CD4-positive, alpha-beta memory T cell (primary cell): ENCODE measurements at regions not wholly inside any gene's neighbourhood (a gene's known extent, or its start where the extent isn't known, plus 50 kb on each side); places are given as distances from the start of the nearest gene placed in this dataset.

Source experiments
- CTCF ChIA-PET: fragments of 350-600 bp; sonication (Branson Sonifier 250); formaldehyde crosslinking; loops from one replicate; lab custom pipeline; 2021; ENCODE audit warnings: inconsistent platforms; ENCODE audit not compliant: partially characterized antibody; lab: Charles Lee
- POLR2A ChIA-PET: fragments of 350-600 bp; sonication (Branson Sonifier 250); formaldehyde crosslinking; loops from one replicate; lab custom pipeline; 2021; ENCODE audit not compliant: partially characterized antibody; lab: Charles Lee
- DNase-seq, 5 donors: peaks; one replicate each; pipeline versions ENCODE4 v3.0.0 to v3.0.0-alpha.2; 2020 to 2022; ENCODE audit warnings: mixed read lengths in 1 of 5
- H3K27ac ChIP-seq: one replicate; pipeline ENCODE4 v1.7.0; 2013; ENCODE audit warnings: low read depth, low read length
- H3K27me3 ChIP-seq: 2 replicates; pipeline ENCODE4 v1.7.0; 2013; ENCODE audit warnings: mild to moderate bottlenecking, low read length, moderate library complexity; ENCODE audit not compliant: insufficient read depth
- H3K36me3 ChIP-seq: 2 replicates; pipeline ENCODE4 v1.7.0; 2013; ENCODE audit warnings: mild to moderate bottlenecking, low read length, moderate library complexity; ENCODE audit not compliant: insufficient read depth
- H3K4me1 ChIP-seq: 2 replicates; pipeline ENCODE4 v1.7.0; 2013; ENCODE audit warnings: mild to moderate bottlenecking, low read length, moderate library complexity; ENCODE audit not compliant: insufficient read depth
- H3K4me3 ChIP-seq, 2 donors: one replicate each; pipeline ENCODE4 v1.7.0; 2013; ENCODE audit warnings: low read length in 2 of 2, mild to moderate bottlenecking in 1 of 2
- H3K9me3 ChIP-seq, 2 donors: one replicate each; pipeline ENCODE4 v1.7.0; 2013; ENCODE audit warnings: low read length in 2 of 2, control low read depth in 1 of 2; ENCODE audit not compliant: control insufficient read depth in 1 of 2
- H3K27ac Mint-ChIP-seq, 7 donors: one replicate each; pipeline ENCODE4 v1.8.0; 2020 to 2021; ENCODE audit warnings: mixed read lengths in 7 of 7, mild to moderate bottlenecking in 6 of 7, inconsistent platforms in 3 of 7, moderate library complexity in 3 of 7
- H3K27me3 Mint-ChIP-seq, 2 donors: one replicate each; pipeline ENCODE4 v1.8.0; 2020 to 2021; ENCODE audit warnings: mixed read lengths in 2 of 2
- H3K36me3 Mint-ChIP-seq, 2 donors: one replicate each; pipeline ENCODE4 v1.8.0; 2020 to 2021; ENCODE audit warnings: mixed read lengths in 2 of 2, inconsistent platforms in 1 of 2, mild to moderate bottlenecking in 1 of 2
- H3K4me1 Mint-ChIP-seq, 4 donors: one replicate each; pipeline ENCODE4 v1.8.0; 2020 to 2021; ENCODE audit warnings: mixed read lengths in 4 of 4, mild to moderate bottlenecking in 1 of 4
- H3K4me3 Mint-ChIP-seq, 8 donors: one replicate each; pipeline ENCODE4 v1.8.0; 2020 to 2021; ENCODE audit warnings: mixed read lengths in 8 of 8, mild to moderate bottlenecking in 7 of 8, moderate library complexity in 6 of 8, inconsistent platforms in 3 of 8
- H3K9me3 Mint-ChIP-seq, 8 donors: one replicate each; pipeline ENCODE4 v1.8.0; 2020 to 2021; ENCODE audit warnings: mixed read lengths in 8 of 8, mild to moderate bottlenecking in 5 of 8, inconsistent platforms in 3 of 8, moderate library complexity in 1 of 8
- intact Hi-C: fragments of 100-400 bp; cut with micrococcal nuclease; formaldehyde crosslinking; loops from one replicate; pipeline ENCODE4 v1.15.1; 2023

DNA sequence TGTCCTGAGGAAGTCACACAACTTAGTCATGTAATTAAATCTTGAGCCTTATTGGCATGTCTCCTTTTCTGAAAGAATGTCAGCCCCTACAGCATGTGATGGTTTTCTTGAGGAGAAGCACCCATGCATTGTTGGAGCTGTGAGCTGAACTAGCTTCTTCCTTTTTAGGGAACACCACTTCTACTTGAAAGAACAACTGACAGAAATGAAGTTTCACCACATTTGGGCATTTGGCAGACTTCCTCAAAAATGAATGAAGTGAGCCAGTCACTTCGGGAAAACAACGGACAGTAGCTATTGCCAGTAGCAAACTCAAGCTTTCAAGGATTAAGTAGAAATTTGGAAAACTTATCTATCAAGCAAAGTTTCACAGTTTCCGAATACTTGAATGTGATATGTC lies 1351.3 kb downstream of the EFNB2 start:
- H3K9me3 Mint-ChIP-seq = no peaks in the 10 kb centered on the region
- H3K4me1 Mint-ChIP-seq = no peaks in the 10 kb centered on the region
- H3K4me3 Mint-ChIP-seq = no peak overlapping the region
- POLR2A ChIA-PET = no interaction called here
- H3K4me1 ChIP-seq = no peaks in the 10 kb centered on the region
- no peak overlapping the region for H3K4me3 ChIP-seq
- H3K36me3 ChIP-seq = no peaks in the 10 kb centered on the region
- intact Hi-C loops = no loop called here
- H3K9me3 ChIP-seq = no peaks in the 10 kb centered on the region
- CTCF ChIA-PET = no interaction called here
- H3K27ac Mint-ChIP-seq = no peak overlapping the region
- no peaks in the 10 kb centered on the region for H3K27me3 ChIP-seq
- peaks cover 0 to 3% of the 10 kb centered on the region in 2 donors for H3K27me3 Mint-ChIP-seq
- no peaks in the 10 kb centered on the region for H3K36me3 Mint-ChIP-seq
- DNase-seq = no peak
- H3K27ac ChIP-seq = no peak overlapping the region

DNA sequence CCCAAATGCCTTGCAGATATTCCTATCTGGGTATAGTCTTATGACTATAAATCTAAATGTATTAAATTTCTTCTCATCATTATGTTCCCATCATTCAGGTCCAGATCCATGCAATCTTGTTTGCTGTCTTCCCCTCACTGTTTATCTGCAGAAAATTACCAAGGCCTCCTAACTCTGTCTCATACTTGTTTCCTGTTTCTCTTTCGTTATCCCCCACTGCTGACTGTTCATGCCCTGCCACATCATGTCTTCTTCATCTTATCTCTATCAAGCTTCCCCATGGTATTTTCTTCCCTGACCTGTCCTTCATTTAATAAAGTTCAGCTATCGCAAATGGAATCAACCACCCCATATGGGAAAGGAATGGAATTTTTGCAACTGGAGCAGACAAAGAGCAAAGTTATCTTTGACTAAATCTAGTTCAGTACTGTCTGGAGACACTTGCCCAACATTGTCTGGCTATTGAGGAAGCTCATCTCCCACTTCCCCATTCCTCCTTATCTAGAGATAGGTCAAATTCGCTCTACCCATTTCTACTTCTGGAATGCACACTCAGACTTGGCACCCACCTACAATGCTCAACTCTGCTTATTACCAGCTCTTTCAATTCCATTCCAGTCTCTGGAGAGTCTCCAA lies 1358.1 kb downstream of the EFNB2 start:
- CTCF ChIA-PET = no interaction called here
- intact Hi-C loops = no loop called here
- POLR2A ChIA-PET = no interaction called here
- Mint-ChIP-seq H3K4me1 (peaks cover 0 to 9% (median 4%) of the 10 kb centered on the region in 4 donors), H3K4me3 (peak overlapping the region in 3 of 8 donors; percentile 0 to 29 (median 14)), H3K9me3 (no peaks in the 10 kb centered on the region), H3K27ac (peak overlapping the region in 3 of 7 donors; percentile 1 to 19 (median 3)), H3K36me3 (no peaks in the 10 kb centered on the region), H3K27me3 (no peaks in the 10 kb centered on the region)
- no peaks in the 10 kb centered on the region for H3K36me3 ChIP-seq
- no peak overlapping the region for H3K27ac ChIP-seq
- H3K27me3 ChIP-seq = no peaks in the 10 kb centered on the region
- H3K9me3 ChIP-seq = no peaks in the 10 kb centered on the region
- no peak overlapping the region for H3K4me3 ChIP-seq
- no peaks in the 10 kb centered on the region for H3K4me1 ChIP-seq
- no peak for DNase-seq

GRCh38 chr13:105170438-105170837 lies 1365.0 kb downstream of the EFNB2 start:
- Histone ChIP-seq H3K27ac (no peak overlapping the region), H3K4me3 (no peak overlapping the region), H3K36me3 (no peaks in the 10 kb centered on the region), H3K9me3 (no peaks in the 10 kb centered on the region), H3K27me3 (no peaks in the 10 kb centered on the region), H3K4me1 (no peaks in the 10 kb centered on the region)
- Mint-ChIP-seq H3K27me3 (peaks cover 0 to 2% of the 10 kb centered on the region in 2 donors), H3K4me3 (no peak overlapping the region), H3K27ac (no peak overlapping the region), H3K36me3 (no peaks in the 10 kb centered on the region), H3K9me3 (no peaks in the 10 kb centered on the region), H3K4me1 (no peaks in the 10 kb centered on the region)
- intact Hi-C loops = no loop called here
- CTCF ChIA-PET = no interaction called here
- POLR2A ChIA-PET = no interaction called here
- no peak for DNase-seq

DNA sequence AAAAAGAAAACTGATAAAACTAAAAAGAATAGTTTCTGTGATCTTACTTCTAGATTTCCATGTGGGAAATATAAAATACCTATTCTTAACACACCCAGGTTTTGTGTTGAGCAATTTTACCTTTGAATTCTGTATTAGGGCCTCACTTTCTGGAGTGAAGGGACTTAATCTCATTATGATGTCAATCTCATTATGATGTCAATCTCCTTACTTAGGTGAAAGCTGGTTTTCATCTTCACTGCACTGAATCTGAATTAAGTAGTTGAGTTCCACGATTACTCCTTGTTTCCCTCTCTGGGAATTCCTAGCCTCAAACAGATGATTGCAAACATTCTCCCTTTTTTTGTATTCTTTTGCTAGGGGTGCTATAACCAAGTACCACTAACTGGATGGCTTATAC lies 1367.2 kb downstream of the EFNB2 start:
- no peaks in the 10 kb centered on the region for H3K36me3 Mint-ChIP-seq
- no peaks in the 10 kb centered on the region for H3K4me1 ChIP-seq
- no peaks in the 10 kb centered on the region for H3K27me3 ChIP-seq
- no peak overlapping the region for H3K27ac Mint-ChIP-seq
- CTCF ChIA-PET = no interaction called here
- H3K4me3 ChIP-seq = no peak overlapping the region
- no peak overlapping the region for H3K4me3 Mint-ChIP-seq
- intact Hi-C loops = no loop called here
- POLR2A ChIA-PET = no interaction called here
- H3K9me3 ChIP-seq = no peaks in the 10 kb centered on the region
- H3K27ac ChIP-seq = no peak overlapping the region
- H3K36me3 ChIP-seq = no peaks in the 10 kb centered on the region
- no peaks in the 10 kb centered on the region for H3K9me3 Mint-ChIP-seq
- H3K27me3 Mint-ChIP-seq = peaks cover 0 to 2% of the 10 kb centered on the region in 2 donors
- DNase-seq = no peak
- H3K4me1 Mint-ChIP-seq = no peaks in the 10 kb centered on the region

DNA sequence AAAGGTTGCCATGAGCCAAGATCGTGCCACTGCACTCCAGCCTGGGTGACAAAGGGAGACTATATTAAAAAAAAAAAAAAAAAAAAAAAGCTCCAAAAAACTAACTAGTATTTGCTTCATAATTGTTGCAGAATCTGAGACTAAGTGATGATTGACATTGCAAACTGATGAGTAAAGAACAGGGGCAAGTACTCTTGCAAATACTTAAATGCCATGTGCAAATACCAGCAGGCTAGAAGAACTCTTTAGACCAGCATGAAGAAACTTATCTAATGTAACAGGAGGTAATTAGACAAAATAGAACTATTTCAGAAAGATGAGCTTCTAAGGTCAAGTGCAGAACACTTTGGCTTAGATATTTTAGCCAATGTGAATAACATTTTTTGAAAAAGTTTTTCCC lies 1368.1 kb downstream of the EFNB2 start:
- no peaks in the 10 kb centered on the region for H3K9me3 ChIP-seq
- H3K4me1 ChIP-seq = no peaks in the 10 kb centered on the region
- H3K36me3 ChIP-seq = no peaks in the 10 kb centered on the region
- Mint-ChIP-seq H3K27me3 (peaks cover 1 to 2% of the 10 kb centered on the region in 2 donors), H3K9me3 (no peaks in the 10 kb centered on the region), H3K27ac (no peak overlapping the region), H3K4me1 (no peaks in the 10 kb centered on the region), H3K36me3 (no peaks in the 10 kb centered on the region), H3K4me3 (no peak overlapping the region)
- no peak overlapping the region for H3K27ac ChIP-seq
- no peaks in the 10 kb centered on the region for H3K27me3 ChIP-seq
- ChIA-PET POLR2A (interaction anchor here (1.1 kb wide), 1 partner anchor 12 kb away, joined by 3 read pairs; no protein-coding TSS in a partner anchor), CTCF (no interaction called here)
- H3K4me3 ChIP-seq = no peak overlapping the region
- no peak for DNase-seq
- intact Hi-C loops = no loop called here

DNA sequence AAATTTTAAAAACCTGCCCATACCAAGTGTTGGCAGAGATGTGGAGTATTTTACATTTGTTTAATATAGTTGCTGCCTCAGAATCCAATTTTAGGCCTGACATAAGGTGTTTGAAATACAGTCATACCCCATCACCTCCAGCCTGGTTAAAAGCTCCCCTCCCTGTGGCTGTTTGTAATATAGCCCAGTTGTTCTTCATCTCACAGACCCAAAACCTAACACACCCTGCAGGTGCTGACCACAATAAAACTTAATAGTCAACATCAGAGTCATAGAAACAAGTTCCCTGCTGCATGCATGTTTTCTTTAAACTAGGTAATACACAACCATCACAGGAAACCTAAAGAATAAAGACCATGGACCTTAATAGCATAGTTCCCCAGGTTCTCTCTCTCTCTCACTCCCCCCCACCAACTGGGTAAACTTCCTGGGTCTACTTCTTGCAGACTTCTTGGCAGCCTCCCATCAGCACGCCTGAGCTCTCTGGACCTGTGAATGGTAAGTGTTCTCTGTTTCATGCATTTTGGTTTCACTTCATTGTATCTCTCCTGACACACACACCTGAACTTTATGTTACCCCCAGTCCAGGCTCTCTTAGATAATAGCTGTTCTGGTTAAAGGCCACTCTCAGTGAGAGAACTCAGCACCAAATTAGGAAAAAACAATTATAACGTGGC lies 1369.9 kb downstream of the EFNB2 start:
- Mint-ChIP-seq H3K9me3 (no peaks in the 10 kb centered on the region), H3K4me1 (no peaks in the 10 kb centered on the region), H3K4me3 (no peak overlapping the region), H3K36me3 (no peaks in the 10 kb centered on the region), H3K27ac (no peak overlapping the region), H3K27me3 (peaks cover 5% of the 10 kb centered on the region in 2 donors)
- Histone ChIP-seq H3K27me3 (no peaks in the 10 kb centered on the region), H3K27ac (no peak overlapping the region), H3K4me1 (no peaks in the 10 kb centered on the region), H3K4me3 (no peak overlapping the region), H3K36me3 (no peaks in the 10 kb centered on the region), H3K9me3 (no peaks in the 10 kb centered on the region)
- CTCF ChIA-PET = no interaction called here
- intact Hi-C loops = no loop called here
- peak in 1 of 5 donors; percentile 12 for DNase-seq
- POLR2A ChIA-PET = no interaction called here

DNA sequence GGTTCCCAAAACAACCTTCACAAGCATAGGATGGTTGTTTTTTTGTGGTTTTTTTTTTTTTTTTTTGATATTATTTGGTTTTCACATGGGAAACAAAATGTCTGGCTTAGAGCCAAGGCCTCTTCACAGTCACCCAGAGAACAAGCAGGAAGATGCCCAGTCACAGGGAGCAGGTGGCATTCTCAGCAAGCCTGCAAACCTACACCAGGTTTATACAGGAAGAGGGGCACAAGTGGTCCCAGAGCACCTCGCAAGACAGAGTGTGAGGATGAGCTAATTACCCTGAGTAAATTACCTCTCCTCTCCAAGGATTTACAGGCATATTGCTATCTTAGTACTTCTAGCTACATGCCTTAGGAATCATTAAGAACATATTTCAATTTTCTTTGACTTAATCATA lies 1375.6 kb downstream of the EFNB2 start:
- ChIA-PET CTCF (no interaction called here), POLR2A (no interaction called here)
- Histone ChIP-seq H3K4me3 (no peak overlapping the region), H3K27me3 (no peaks in the 10 kb centered on the region), H3K36me3 (no peaks in the 10 kb centered on the region), H3K4me1 (no peaks in the 10 kb centered on the region), H3K9me3 (no peaks in the 10 kb centered on the region), H3K27ac (no peak overlapping the region)
- H3K36me3 Mint-ChIP-seq = no peaks in the 10 kb centered on the region
- no peaks in the 10 kb centered on the region for H3K9me3 Mint-ChIP-seq
- intact Hi-C loops = no loop called here
- H3K4me3 Mint-ChIP-seq = no peak overlapping the region
- H3K27ac Mint-ChIP-seq = no peak overlapping the region
- no peaks in the 10 kb centered on the region for H3K4me1 Mint-ChIP-seq
- peaks cover 3 to 5% of the 10 kb centered on the region in 2 donors for H3K27me3 Mint-ChIP-seq
- DNase-seq = no peak
